Lung microvascular endothelial cell (primary cell): ENCODE measurements at regions not wholly inside any gene's neighbourhood (a gene's known extent, or its start where the extent isn't known, plus 50 kb on each side); places are given as distances from the start of the nearest gene placed in this dataset.
"Not testable (repeated sequence)": the region's sequence is repeated elsewhere in the genome, so short reads cannot be mapped to it uniquely, and the experiment has no call there.

Experiments used
- DNase-seq, 2 donors: peaks; one replicate each; pipeline versions ENCODE4 v3.0.0 to v3.0.0-alpha.2; 2010; ENCODE audit warnings: low read depth in 2 of 2

GRCh38 chr6:80434691-80435350 is 328.4 kb downstream of the BCKDHB start:
- DNase-seq: no peak

- no peak for DNase-seq
These were observed 327.2 kb downstream of the BCKDHB start for GRCh38 chr6:80433673-80434025.

GRCh38 chr6:80433010-80433672 is 326.7 kb downstream of the BCKDHB start:
- DNase-seq: no peak

DNA sequence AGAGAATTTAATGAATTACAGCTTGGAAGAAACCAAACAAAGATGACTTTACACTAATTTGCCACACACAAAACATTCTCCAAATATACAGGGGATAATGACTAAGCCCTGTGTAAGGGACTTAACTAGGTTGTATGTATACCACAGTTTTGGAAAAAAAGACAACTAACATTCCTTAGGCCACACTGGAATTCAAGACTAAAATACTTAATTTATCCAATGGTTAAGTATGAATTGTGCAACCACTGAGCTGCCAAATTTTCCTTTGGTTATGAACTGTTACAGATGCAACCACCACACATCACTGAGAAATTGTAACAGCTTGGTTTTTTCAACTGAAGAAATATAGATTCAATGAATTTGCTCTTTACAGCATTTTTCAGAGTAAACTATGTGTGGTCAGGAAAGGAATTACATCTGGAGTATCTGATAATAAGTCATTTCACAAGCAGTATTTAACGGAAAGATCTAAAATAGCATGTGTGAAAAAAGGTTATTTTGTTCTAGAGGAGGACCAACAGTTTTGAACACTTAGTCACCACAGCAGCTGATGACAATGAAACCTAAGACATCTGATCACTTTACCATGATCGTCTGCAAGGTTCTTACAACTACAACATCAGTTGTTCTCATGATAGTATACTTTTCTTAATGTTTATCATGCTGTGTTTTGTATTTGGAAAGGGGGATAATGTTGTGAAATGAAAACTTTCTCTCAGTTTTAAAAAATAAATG is 318.8 kb downstream of the BCKDHB start:
- DNase-seq: no peak

GRCh38 chr6:80411486-80411885 is 305.0 kb downstream of the BCKDHB start:
- DNase-seq: no peak

DNA sequence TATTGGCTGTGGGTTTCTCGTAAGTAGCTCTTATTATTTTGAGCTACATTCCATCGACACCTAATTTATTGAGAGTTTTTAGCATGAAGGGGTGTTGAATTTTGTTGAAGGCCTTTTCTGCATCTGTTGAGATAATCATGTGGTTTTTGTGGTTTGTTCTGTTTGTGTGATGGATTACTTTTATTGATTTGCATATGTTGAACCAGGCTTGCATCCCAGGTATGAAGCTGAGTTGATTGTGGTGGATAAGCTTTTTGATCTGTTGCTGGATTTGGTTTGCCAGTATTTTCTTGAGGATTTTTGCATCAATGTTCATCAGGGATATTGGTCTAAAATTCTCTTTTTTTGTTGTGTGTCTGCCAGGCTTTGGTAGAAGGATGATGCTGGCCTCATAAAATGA is 301.5 kb downstream of the BCKDHB start:
- not testable (repeated sequence) for DNase-seq

DNA sequence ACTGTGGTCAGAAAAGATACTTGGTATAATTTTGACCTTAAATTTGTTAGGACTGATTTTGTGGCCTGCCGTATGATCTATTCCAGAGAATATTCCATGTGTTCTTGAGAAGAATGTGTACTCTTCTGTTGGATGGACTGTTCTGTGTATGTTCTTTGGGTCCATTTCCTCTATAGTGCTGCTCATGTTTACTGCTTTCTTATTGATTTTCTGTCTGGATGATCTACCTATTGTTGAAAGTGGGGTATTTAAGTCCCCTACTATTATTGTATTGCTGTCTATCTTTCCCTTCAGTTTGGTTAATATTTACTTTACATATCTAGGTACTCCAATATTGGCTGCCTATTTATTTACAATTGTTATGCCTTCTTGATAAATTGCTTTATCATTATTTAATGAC is 298.4 kb downstream of the BCKDHB start:
- DNase-seq: no peak

GRCh38 chr6:80403365-80403764 is 296.9 kb downstream of the BCKDHB start:
- DNase-seq: no peak

DNA sequence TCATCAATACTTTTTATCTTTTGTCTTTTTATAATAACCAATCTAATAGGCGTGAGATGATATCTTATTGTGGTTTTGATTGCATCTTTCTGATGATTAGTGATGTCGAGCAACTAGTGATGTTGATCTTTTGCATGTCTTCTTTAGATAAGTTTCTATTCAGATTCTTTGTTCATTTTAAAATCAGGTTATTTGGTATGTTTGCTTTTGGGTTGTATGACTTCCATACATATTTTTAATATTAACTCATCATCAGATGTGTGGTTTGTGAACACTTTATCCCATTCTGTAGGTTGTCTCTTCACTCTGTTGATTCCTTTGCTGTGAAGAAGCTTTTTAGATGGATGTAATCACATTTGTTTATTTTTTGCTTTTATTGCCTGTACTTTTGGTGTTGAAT is 295.8 kb downstream of the BCKDHB start:
- no peak for DNase-seq
